ENCODE measurements at regions not wholly inside any gene's neighbourhood (a gene's known extent, or its start where the extent isn't known, plus 50 kb on each side); places are given as distances from the start of the nearest gene placed in this dataset.
A peak's percentile ranks its signal among the peaks of the same experiment; 100 is the strongest.

GRCh38 chr6:137978252-137978896, 111.3 kb downstream of the TNFAIP3 start (continued):
- TF ChIP-seq ARID2 (IDR thresholded peaks at IDR 0.05) (no peak), SMARCC2 (IDR thresholded peaks at IDR 0.05; ENCODE audit: low read depth) (peak; percentile 91), SP2 (IDR thresholded peaks at IDR 0.05; ENCODE audit: extremely low read depth, low read depth, low read length, poor library complexity, severe bottlenecking) (no peak), DDX20 (tag; IDR thresholded peaks at IDR 0.05; ENCODE audit: low read depth) (no peak), PHF21A (IDR thresholded peaks at IDR 0.05; ENCODE audit: borderline replicate concordance, low read depth) (no peak), RB1 (IDR thresholded peaks at IDR 0.05; ENCODE audit: low read depth) (no peak), RBM14 (IDR thresholded peaks at IDR 0.05; ENCODE audit: borderline replicate concordance, insufficient read depth, low read depth, low read length) (no peak), TCFL5 (CRISPR knock-in tag; conservative IDR thresholded peaks at IDR 0.05) (no peak), UBTF (IDR thresholded peaks at IDR 0.05; ENCODE audit: borderline replicate concordance in 1 of 2, low read depth in 2 of 2, low read length in 2 of 2) (peak in 1 of 2 experiments; percentile 66; a peak in 1 of 4 replicates), ZNF449 (CRISPR knock-in tag; IDR thresholded peaks at IDR 0.05) (no peak), GTF2A2 (tag; IDR thresholded peaks at IDR 0.05) (no peak), CBX3 (IDR thresholded peaks at IDR 0.05; ENCODE audit: borderline replicate concordance in 1 of 2, low read length in 2 of 2) (0 out of 3 replicates have a peak, but pooled peaks of 1 of the 2 experiments have one; percentile 53), PTTG1 (tag; IDR thresholded peaks at IDR 0.05; ENCODE audit: low read depth) (no peak), E2F3 (CRISPR knock-in tag; IDR thresholded peaks at IDR 0.05) (no peak), NCOR1 (IDR thresholded peaks at IDR 0.05) (peak; percentile 63), GABPA (tag; conservative IDR thresholded peaks at IDR 0.05; ENCODE audit: low read depth) (no peak), FOSL1 (tag; conservative IDR thresholded peaks at IDR 0.05) (peak; percentile 98), ZBTB1 (CRISPR knock-in tag; IDR thresholded peaks at IDR 0.05; ENCODE audit: borderline replicate concordance, low read depth) (no peak)
- TF ChIP-seq, protein P1, sequence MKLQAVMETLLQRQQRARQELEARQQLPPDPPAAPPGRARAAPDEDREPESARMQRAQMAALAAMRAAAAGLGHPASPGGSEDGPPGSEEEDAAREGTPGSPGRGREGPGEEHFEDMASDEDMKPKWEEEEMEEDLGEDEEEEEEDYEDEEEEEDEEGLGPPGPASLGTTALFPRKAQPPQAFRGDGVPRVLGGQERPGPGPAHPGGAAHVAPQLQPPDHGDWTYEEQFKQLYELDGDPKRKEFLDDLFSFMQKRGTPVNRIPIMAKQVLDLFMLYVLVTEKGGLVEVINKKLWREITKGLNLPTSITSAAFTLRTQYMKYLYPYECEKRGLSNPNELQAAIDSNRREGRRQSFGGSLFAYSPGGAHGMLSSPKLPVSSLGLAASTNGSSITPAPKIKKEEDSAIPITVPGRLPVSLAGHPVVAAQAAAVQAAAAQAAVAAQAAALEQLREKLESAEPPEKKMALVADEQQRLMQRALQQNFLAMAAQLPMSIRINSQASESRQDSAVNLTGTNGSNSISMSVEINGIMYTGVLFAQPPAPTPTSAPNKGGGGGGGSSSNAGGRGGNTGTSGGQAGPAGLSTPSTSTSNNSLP (IDR thresholded peaks at IDR 0.05; ENCODE audit: borderline replicate concordance, low read depth, low read length), result 0 out of 2 replicates have a peak, but pooled peaks have one; percentile 44

Data from K562 (cell line).